GM20000 (cell line): ENCODE measurements at regions not wholly inside any gene's neighbourhood (a gene's known extent, or its start where the extent isn't known, plus 50 kb on each side); places are given as distances from the start of the nearest gene placed in this dataset.

ENCODE experiments used
- DNase-seq: peaks from one replicate; pipeline ENCODE4 v3.0.0; 2012; ENCODE audit warnings: low spot score
- TF ChIP-seq, protein P1 (sequence below): IDR thresholded peaks from 2 replicates; pipeline ENCODE4 v1.5.1; 2012; ENCODE audit warnings: mild to moderate bottlenecking, control low read depth; ENCODE audit errors: extremely low read depth, missing control alignments

DNA sequence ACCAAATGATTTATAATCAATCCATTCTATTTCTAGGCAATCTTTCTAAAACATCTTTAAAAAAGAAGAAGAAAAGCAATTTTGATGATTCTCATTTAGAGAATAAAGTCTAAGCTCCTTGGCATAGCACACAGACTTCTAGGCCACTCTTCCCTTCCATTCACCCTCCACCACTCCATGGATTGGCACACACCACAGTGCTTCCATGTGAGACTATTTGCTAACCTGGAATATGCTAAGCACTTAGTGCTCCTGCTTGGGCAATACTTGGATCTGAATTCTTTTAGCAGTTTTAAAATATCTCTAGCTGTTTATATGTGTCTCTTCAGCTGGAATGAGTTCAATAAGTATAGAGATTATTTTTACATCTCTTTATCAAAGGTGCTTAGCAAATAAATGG, 177.6 kb upstream of the FBXL7 start:
- TF ChIP-seq, protein P1, sequence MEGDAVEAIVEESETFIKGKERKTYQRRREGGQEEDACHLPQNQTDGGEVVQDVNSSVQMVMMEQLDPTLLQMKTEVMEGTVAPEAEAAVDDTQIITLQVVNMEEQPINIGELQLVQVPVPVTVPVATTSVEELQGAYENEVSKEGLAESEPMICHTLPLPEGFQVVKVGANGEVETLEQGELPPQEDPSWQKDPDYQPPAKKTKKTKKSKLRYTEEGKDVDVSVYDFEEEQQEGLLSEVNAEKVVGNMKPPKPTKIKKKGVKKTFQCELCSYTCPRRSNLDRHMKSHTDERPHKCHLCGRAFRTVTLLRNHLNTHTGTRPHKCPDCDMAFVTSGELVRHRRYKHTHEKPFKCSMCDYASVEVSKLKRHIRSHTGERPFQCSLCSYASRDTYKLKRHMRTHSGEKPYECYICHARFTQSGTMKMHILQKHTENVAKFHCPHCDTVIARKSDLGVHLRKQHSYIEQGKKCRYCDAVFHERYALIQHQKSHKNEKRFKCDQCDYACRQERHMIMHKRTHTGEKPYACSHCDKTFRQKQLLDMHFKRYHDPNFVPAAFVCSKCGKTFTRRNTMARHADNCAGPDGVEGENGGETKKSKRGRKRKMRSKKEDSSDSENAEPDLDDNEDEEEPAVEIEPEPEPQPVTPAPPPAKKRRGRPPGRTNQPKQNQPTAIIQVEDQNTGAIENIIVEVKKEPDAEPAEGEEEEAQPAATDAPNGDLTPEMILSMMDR = no peak
- DNase-seq = no peak

DNA sequence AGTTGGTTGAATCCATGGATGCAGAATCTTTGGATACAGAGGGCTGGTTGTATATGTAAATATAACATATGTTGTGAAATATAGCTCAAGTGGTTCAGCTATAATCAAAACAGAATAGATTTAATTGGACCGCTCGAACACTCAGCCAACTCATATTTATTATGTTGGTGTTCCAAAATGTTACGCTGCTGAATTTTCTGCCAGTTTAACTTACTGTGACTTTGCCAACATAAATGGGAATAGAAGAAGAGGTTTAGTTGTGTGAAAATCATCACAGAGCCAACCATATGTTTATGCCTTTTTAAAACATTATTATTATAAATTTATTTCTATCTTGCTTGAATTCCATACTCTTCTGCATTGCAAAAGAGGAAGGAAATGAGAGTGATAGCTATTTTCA, 178.2 kb upstream of the FBXL7 start:
- no peak for DNase-seq
- TF ChIP-seq, protein P1 = no peak

DNA sequence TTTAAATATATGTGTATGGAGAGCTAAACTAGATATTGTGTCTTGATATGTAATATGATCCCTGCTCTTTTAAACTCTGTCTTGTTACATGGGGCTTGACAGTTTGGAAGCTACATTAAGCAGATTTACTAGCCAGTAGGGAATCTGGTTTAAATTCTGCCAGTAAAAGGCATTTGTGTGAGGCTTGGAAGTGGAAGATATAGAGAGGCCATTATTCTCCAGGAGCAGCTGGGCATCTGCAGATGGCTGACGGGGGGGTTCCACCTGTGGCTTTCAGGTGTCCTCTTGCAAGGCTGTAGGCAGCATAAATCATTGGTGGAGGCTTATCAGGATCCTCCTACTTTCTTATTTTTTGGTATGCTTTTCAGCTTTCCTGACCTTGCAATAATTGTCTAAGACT, 179.1 kb upstream of the FBXL7 start:
- DNase-seq = no peak
- TF ChIP-seq, protein P1 = no peak

DNA sequence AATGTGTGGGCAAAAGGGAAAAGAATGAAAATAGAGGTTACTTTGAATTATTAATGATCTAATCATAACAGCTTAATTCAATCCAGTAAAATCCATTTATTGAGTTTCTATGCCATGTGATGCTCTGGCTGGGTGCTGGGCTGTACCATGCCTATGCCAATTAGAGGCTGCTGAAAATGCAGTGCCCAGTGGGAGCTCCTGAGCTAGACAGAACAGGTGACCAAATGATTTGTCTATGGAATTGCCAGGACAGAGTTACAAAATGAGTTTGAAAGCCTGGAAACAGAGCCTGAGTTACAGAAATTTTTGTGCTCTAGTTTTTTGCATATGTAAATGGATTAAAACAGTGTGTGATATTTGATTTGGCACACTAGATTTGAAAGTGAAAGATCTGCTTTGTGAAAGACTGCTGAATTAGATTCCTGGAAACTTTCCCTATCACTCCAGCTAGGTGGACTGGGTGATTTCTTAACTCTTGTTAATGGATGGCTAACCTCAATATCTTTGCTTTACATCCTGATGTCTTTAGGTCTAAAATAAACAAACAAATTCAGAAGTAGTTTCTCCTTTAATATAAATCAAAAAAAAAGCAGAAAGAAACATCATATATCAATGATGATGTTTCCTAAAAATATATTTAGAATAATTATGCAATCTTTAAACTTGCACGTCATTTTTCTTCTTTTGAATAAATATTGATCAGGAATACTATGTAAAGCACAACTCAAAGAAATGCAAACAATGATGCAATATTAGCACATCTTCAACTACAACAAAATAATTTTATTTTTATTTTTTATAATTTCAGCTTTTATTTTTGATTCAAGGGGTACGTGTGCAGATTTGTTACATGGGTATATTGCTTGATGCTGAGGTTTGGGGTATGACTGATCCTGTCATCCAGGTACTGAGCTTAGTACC, 194.8 kb upstream of the FBXL7 start:
- no peak for DNase-seq
- TF ChIP-seq, protein P1 = no peak

DNA sequence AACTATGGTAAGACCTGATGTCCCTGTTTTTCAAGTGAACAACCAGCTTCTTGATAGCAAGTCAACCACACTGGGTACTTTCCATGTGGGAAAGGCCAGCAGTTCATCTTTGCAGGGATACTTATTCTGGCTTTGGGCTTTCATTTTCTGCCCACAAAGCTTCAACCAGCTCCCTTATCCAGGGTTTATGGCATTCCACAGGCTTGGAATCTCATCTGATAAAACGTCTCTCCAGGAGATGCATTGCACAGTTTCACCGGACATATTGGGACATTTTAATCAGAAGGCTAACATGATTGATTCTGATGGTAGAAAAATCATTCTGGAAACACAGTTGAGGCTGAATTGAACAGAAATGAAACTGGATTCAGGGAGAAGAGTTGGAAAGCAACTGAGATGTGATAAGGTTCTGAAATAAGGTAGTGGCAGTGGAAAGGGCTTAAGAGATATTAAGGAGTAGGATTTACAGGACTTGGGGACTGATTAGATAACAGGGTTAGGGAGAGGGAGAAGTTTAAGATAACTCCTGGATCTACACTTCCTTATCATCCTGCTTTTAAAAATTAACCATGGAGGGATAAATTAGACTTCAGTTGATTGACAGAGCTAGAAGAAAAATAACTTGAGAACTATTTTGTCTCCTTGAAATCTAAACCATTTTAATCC, 195.8 kb upstream of the FBXL7 start:
- no peak for DNase-seq
- TF ChIP-seq, protein P1 = no peak

DNA sequence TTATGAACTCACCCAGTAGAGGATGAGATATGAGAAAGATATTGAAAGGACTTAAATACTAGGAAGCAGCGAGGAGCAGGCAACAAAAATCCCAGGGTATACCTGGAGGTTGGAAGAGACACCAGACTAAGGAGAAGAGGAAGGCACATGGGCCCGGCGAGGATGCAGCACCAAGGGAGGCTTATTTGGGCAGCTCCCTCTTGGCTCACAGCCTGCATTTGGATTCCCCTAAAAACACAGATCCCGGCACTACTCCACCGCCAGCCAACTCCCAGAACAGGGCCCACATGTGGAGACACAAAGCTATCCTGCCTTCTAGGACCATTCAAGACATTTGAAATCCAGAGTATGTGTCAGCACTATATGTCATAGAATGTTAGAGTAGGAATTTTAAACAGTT, 199.8 kb upstream of the FBXL7 start:
- TF ChIP-seq, protein P1 = no peak

DNA sequence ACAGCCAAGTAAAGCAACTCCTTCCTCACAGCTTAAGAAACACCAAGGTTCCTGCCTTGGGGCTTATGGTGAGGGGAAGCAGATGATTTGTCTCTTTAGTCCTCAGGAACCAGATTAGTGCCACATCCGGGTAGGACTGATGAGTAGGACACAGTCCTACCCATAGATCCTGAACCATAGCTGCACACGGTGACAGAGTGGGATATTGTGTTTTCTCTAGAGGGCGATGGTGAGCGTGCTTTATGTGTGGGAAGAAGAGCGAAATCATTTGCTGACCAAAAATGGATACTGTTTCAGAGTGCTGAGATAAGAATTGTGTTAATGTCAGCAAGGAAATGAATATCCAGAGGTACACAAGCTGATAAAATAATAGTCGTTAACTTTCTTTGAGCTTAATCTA, 209.0 kb upstream of the FBXL7 start:
- TF ChIP-seq, protein P1 = no peak
- no peak for DNase-seq

More for the DNA sequence above, 199.8 kb upstream of the FBXL7 start:
- no peak for DNase-seq
